HCT116 (cell line): ENCODE measurements at regions not wholly inside any gene's neighbourhood (a gene's known extent, or its start where the extent isn't known, plus 50 kb on each side); places are given as distances from the start of the nearest gene placed in this dataset.

Experiments
- ATAC-seq: fragments of 200-7000 bp; cut with Tn5 transposase; 2 replicates; pipeline ENCODE4 v1.9.1; 2020; ENCODE audit warnings: mild to moderate bottlenecking, moderate library complexity
- BruUV-seq: library from RNA; stranded (reverse); fragments of 400-500 nt; replicated peaks from 2 replicates; lab custom pipeline; 2021; lab: Mats Ljungman, UMichigan
- CTCF ChIA-PET: fragments of 300-600 bp; sonication (Branson Sonifier 250); formaldehyde crosslinking; loops from one replicate; lab custom pipeline; 2021; ENCODE audit warnings: antibody characterized with exemption; lab: Charles Lee
- POLR2A ChIA-PET: fragments of 300-600, 350-600 bp; sonication (Branson Sonifier 250); formaldehyde crosslinking; loops from one replicate; lab custom pipeline; 2021; ENCODE audit warnings: antibody characterized with exemption; lab: Charles Lee
- RAD21 ChIA-PET, 2 experiments: fragments of 300-600 bp; sonication (Branson Sonifier 250); formaldehyde crosslinking; loops; one replicate each; lab custom pipeline; 2023; ENCODE audit warnings: low total read pairs in 2 of 2; ENCODE audit not compliant: uncharacterized antibody in 2 of 2, unreplicated experiment in 2 of 2, low non-redundant PET in 1 of 2; lab: Charles Lee
- DNase-seq: peaks from one replicate; pipeline ENCODE4 v3.0.0-alpha.2; 2010; ENCODE audit warnings: low read depth, low spot score
- H2AFZ ChIP-seq: fragments of 200-600 bp; shearing (Covaris generic), sonication (generic); 2 replicates; pipeline ENCODE4 v1.6.1; 2017; ENCODE audit warnings: low read depth, mixed run types, mixed read lengths, antibody characterized with exemption, low read length; ENCODE audit not compliant: poor library complexity, severe bottlenecking
- H3K27ac ChIP-seq: 2 replicates; pipeline ENCODE4 v1.5.1; 2012; ENCODE audit warnings: low read depth, low read length
- H3K27me3 ChIP-seq: fragments of 200-600 bp; sonication (generic); 2 replicates; pipeline ENCODE4 v1.6.1; 2016; ENCODE audit warnings: mixed run types, low read length, mixed read lengths; ENCODE audit not compliant: insufficient read depth
- H3K36me3 ChIP-seq, 2 experiments: fragments of 200-500 bp in 1 of 2; fragments of 200-600 bp in 1 of 2; sonication (Bioruptor generic) in 1 of 2; sonication (generic) in 1 of 2; 2 replicates each; pipeline versions ENCODE4 v1.5.1 to v1.6.1; 2014 to 2016; ENCODE audit warnings: low read length in 2 of 2, inconsistent platforms in 1 of 2, mixed read lengths in 1 of 2, mixed run types in 1 of 2; ENCODE audit not compliant: insufficient read depth in 2 of 2, control insufficient read depth in 1 of 2
- H3K4me1 ChIP-seq, 2 experiments: fragments of 200-600 bp in 1 of 2; sonication (generic) in 1 of 2; 2 replicates each; pipeline versions ENCODE4 v1.5.1 to v1.6.1; 2012 to 2017; ENCODE audit warnings: low read length in 2 of 2, inconsistent platforms in 1 of 2, mild to moderate bottlenecking in 1 of 2, mixed read lengths in 1 of 2, mixed run types in 1 of 2, moderate library complexity in 1 of 2; ENCODE audit not compliant: insufficient read depth in 2 of 2, control insufficient read depth in 1 of 2
- H3K4me2 ChIP-seq: fragments of 200-600 bp; sonication (generic); 2 replicates; pipeline ENCODE4 v1.6.1; 2017; ENCODE audit warnings: mixed run types, low read length, mixed read lengths
- H3K4me3 ChIP-seq, 2 experiments: fragments of 200-600 bp in 1 of 2; sonication (generic) in 1 of 2; replicated peaks in 1 of 2; 2 replicates each; pipeline ENCODE4 v1.5.1; 2011 to 2016; ENCODE audit warnings: low read length in 2 of 2, control low read depth in 1 of 2, low read depth in 1 of 2, mild to moderate bottlenecking in 1 of 2, mixed read lengths in 1 of 2, mixed run types in 1 of 2
- H3K79me2 ChIP-seq: fragments of 200-600 bp; sonication (generic); 2 replicates; pipeline ENCODE4 v1.6.1; 2017; ENCODE audit warnings: mild to moderate bottlenecking, mixed run types, low read length, moderate library complexity, mixed read lengths; ENCODE audit not compliant: insufficient read depth
- H3K9ac ChIP-seq: fragments of 200-600 bp; sonication (generic); 2 replicates; pipeline ENCODE4 v1.6.1; 2016; ENCODE audit warnings: low read length, mixed read lengths
- H3K9me2 ChIP-seq: fragments of 200-600 bp; sonication (generic), shearing (Covaris generic); 2 replicates; pipeline ENCODE4 v1.6.1; 2017; ENCODE audit warnings: mixed run types, mild to moderate bottlenecking, moderate library complexity; ENCODE audit not compliant: insufficient read depth
- H3K9me3 ChIP-seq, 2 experiments: fragments of 200-500 bp in 1 of 2; fragments of 200-600 bp in 1 of 2; sonication (Bioruptor generic) in 1 of 2; sonication (generic) in 1 of 2; 2 replicates each; pipeline ENCODE4 v1.6.1; 2014 to 2017; ENCODE audit warnings: low read length in 2 of 2, mixed read lengths in 2 of 2, inconsistent platforms in 1 of 2, low read depth in 1 of 2, mild to moderate bottlenecking in 1 of 2, mixed run types in 1 of 2, moderate library complexity in 1 of 2; ENCODE audit not compliant: control insufficient read depth in 1 of 2, insufficient read depth in 1 of 2
- H4K20me1 ChIP-seq: fragments of 200-600 bp; sonication (generic), shearing (Covaris generic); 2 replicates; pipeline ENCODE4 v1.6.1; 2017; ENCODE audit warnings: mixed run types, mild to moderate bottlenecking, moderate library complexity; ENCODE audit not compliant: insufficient read depth
- ATF3 ChIP-seq: IDR thresholded peaks from 2 replicates; pipeline ENCODE4 v1.6.1; 2012
- CTCF ChIP-seq, 3 experiments: fragments of 200-600 bp in 1 of 3; sonication (generic) in 1 of 3; IDR thresholded peaks in 2 of 3; conservative IDR thresholded peaks in 1 of 3; 2 replicates each; pipeline ENCODE4 v1.5.1; 2012 to 2017; ENCODE audit warnings: low read depth in 2 of 3, low read length in 2 of 3, antibody characterized with exemption in 1 of 3, borderline replicate concordance in 1 of 3, control low read depth in 1 of 3, mild to moderate bottlenecking in 1 of 3, mixed read lengths in 1 of 3, mixed run types in 1 of 3, moderate library complexity in 1 of 3; ENCODE audit not compliant: insufficient read depth in 1 of 3
- EZH2 ChIP-seq: fragments of 200-600 bp; sonication (generic); IDR thresholded peaks from 2 replicates; pipeline ENCODE4 v1.6.1; 2017; ENCODE audit warnings: antibody characterized with exemption, mixed run types
- FOSL1 ChIP-seq: IDR thresholded peaks from 2 replicates; pipeline ENCODE4 v1.6.1; 2012; ENCODE audit warnings: low read depth
- MAX ChIP-seq: IDR thresholded peaks from 2 replicates; pipeline ENCODE4 v1.6.1; 2012
- POLR2A ChIP-seq: IDR thresholded peaks from 2 replicates; pipeline ENCODE4 v1.7.0; 2011; ENCODE audit warnings: borderline replicate concordance; ENCODE audit not compliant: insufficient read depth, insufficient read length; ENCODE audit errors: extremely low read depth
- RAD21 ChIP-seq: IDR thresholded peaks from 2 replicates; pipeline ENCODE4 v1.6.1; 2012; ENCODE audit warnings: low read depth, mild to moderate bottlenecking
- SIN3A ChIP-seq: IDR thresholded peaks from 2 replicates; pipeline ENCODE4 v1.6.1; 2012; ENCODE audit warnings: low read depth
- SP1 ChIP-seq: IDR thresholded peaks from 2 replicates; pipeline ENCODE4 v1.6.1; 2012; ENCODE audit warnings: low read depth
- SRF ChIP-seq: IDR thresholded peaks from 2 replicates; pipeline ENCODE4 v1.6.1; 2012; ENCODE audit warnings: low read depth
- ZNF274 ChIP-seq: fragments of 200-500 bp; sonication (Bioruptor generic); IDR thresholded peaks from 2 replicates; pipeline ENCODE4 v1.6.1; 2014; ENCODE audit warnings: mild to moderate bottlenecking, low read depth, low read length, inconsistent platforms
- intact Hi-C: fragments of 100-400 bp; cut with micrococcal nuclease; formaldehyde crosslinking; loops from 2 replicates; pipeline ENCODE4 v1.10.0; 2022

GRCh38 chr2:40548521-40548920 is 96.6 kb upstream of the SLC8A1 start:
- Histone ChIP-seq H3K9me2 (no peaks in the 10 kb centered on the region), H3K79me2 (no peaks in the 10 kb centered on the region), H3K4me3 (no peak overlapping the region), H4K20me1 (no peaks in the 10 kb centered on the region), H2AFZ (no peak overlapping the region), H3K4me2 (no peak overlapping the region), H3K27me3 (peaks cover 20% of the 10 kb centered on the region), H3K4me1 (no peaks in the 10 kb centered on the region), H3K9me3 (no peaks in the 10 kb centered on the region), H3K9ac (no peak overlapping the region), H3K27ac (no peak overlapping the region), H3K36me3 (no peaks in the 10 kb centered on the region)
- BruUV-seq: no TSS peak
- ATAC-seq: no peak
- ChIA-PET POLR2A (no interaction called here), CTCF (no interaction called here), RAD21 (no interaction called here)
- intact Hi-C loops: no loop called here
- DNase-seq: no peak
- no peak for TF ChIP-seq ZNF274

- ATAC-seq: no peak
- H3K4me1 ChIP-seq: no peaks in the 10 kb centered on the region
- DNase-seq: no peak
- no peak for TF ChIP-seq RAD21
- ChIA-PET RAD21 (no interaction called here), POLR2A (no interaction called here), CTCF (no interaction called here)
- no peaks in the 10 kb centered on the region for H3K36me3 ChIP-seq
- no peak overlapping the region for H3K4me2 ChIP-seq
- peaks cover 25% of the 10 kb centered on the region for H3K27me3 ChIP-seq
- BruUV-seq: no TSS peak
- H4K20me1 ChIP-seq: no peaks in the 10 kb centered on the region
- H2AFZ ChIP-seq: no peak overlapping the region
- no peak overlapping the region for H3K27ac ChIP-seq
- no peak overlapping the region for H3K4me3 ChIP-seq
- H3K9me3 ChIP-seq: no peaks in the 10 kb centered on the region
- H3K9ac ChIP-seq: no peak overlapping the region
- H3K9me2 ChIP-seq: no peaks in the 10 kb centered on the region
- intact Hi-C loops: no loop called here
- H3K79me2 ChIP-seq: no peaks in the 10 kb centered on the region
Measured at GRCh38 chr2:40550085-40550484, 98.2 kb upstream of the SLC8A1 start.

GRCh38 chr2:40551081-40551480 is 99.2 kb upstream of the SLC8A1 start:
- Histone ChIP-seq H3K36me3 (no peaks in the 10 kb centered on the region), H3K9ac (no peak overlapping the region), H3K4me2 (no peak overlapping the region), H3K4me3 (no peak overlapping the region), H3K4me1 (no peaks in the 10 kb centered on the region), H3K9me2 (no peaks in the 10 kb centered on the region), H4K20me1 (no peaks in the 10 kb centered on the region), H3K27me3 (peaks cover 21% of the 10 kb centered on the region), H3K9me3 (no peaks in the 10 kb centered on the region), H2AFZ (no peak overlapping the region), H3K79me2 (no peaks in the 10 kb centered on the region), H3K27ac (no peak overlapping the region)
- no TSS peak for BruUV-seq
- ATAC-seq (no peak), DNase-seq (no peak)
- intact Hi-C loops: no loop called here
- RAD21 ChIA-PET: no interaction called here
- POLR2A ChIA-PET: no interaction called here
- CTCF ChIA-PET: interaction anchor here (0.6 kb wide), 1 partner anchor 637 kb away, joined by 3 read pairs; no protein-coding TSS in a partner anchor
- TF ChIP-seq POLR2A (no peak), FOSL1 (no peak), EZH2 (no peak), RAD21 (no peak), ATF3 (no peak), SRF (no peak), SP1 (no peak), MAX (no peak), CTCF (IDR thresholded peaks at IDR 0.05 in 2 of 3, conservative IDR thresholded peaks at IDR 0.05 in 1 of 3; ENCODE audit: borderline replicate concordance in 1 of 3, insufficient read depth in 1 of 3, low read depth in 2 of 3, low read length in 2 of 3) (no peak), ZNF274 (no peak), SIN3A (no peak)
